ENCODE measurements at regions not wholly inside any gene's neighbourhood (a gene's known extent, or its start where the extent isn't known, plus 50 kb on each side); places are given as distances from the start of the nearest gene placed in this dataset.

DNA sequence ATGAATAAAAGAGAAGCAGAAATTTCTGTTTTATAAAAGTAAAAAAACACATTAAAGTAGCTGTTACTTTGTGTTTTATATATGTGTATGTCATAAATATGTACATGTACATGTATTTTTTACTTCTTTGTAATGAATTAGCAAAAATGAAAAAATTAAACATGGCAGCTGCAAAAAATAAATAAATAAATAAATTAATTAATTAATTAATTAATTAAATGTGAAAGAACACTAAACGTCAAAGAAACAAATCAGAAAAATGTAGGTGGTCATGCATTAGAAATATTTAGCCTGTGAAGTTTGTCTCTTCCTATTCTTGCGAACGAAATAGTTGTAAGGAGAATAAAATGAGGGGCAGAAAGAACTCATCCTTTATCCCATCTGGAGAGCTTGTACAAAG lies 357.0 kb downstream of the ZIC4 start:
- TF ChIP-seq FOXK2 (IDR thresholded peaks at IDR 0.05), result no peak
- no peak for TF ChIP-seq FOXA1 (IDR thresholded peaks at IDR 0.05)
- TF ChIP-seq HDGF (IDR thresholded peaks at IDR 0.05; ENCODE audit: borderline replicate concordance), result no peak
- TF ChIP-seq CTBP1 (IDR thresholded peaks at IDR 0.05; ENCODE audit: borderline replicate concordance), result no peak
- no peak for TF ChIP-seq ELF4 (IDR thresholded peaks at IDR 0.05)
- no peak for TF ChIP-seq SUZ12 (IDR thresholded peaks at IDR 0.05)
- no peak for TF ChIP-seq BHLHE40 (IDR thresholded peaks at IDR 0.05; ENCODE audit: borderline replicate concordance)
- TF ChIP-seq LEF1 (IDR thresholded peaks at IDR 0.05; ENCODE audit: borderline replicate concordance), result no peak
- no peak for TF ChIP-seq TARDBP (IDR thresholded peaks at IDR 0.05)

Measured in HEK293T (cell line).